Limb (tissue), 2 donors: ENCODE measurements at regions not wholly inside any gene's neighbourhood (a gene's known extent, or its start where the extent isn't known, plus 50 kb on each side); places are given as distances from the start of the nearest gene placed in this dataset.
A peak's percentile ranks its signal among the peaks of the same experiment; 100 is the strongest.

Experiments
- DNase-seq, 2 donors: peaks; one replicate each; pipeline ENCODE4 v3.0.0-alpha.2; 2016; ENCODE audit errors: extremely low spot score in 2 of 2

DNA sequence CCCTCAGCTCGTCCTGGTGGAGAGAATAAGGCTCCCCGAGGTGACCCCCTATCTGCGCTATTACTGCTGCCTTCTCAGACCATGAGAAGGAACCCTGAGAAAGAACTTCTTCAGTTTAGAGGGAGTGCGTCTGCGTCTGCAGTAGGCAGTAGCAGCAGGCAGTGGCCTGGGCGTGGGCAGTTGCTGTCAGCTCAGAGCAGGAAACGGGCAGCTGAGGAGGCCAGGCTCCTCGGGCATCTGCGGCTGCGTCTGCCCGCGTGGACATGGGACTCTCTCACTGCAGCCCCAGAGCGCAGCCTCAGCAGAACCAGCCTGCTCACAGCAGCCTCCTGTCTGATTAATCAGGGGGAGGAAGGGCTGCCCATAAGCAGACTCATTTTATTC lies 49.8 kb upstream of the FCN1 start:
- peak; percentile 11 to 29 for DNase-seq

DNA sequence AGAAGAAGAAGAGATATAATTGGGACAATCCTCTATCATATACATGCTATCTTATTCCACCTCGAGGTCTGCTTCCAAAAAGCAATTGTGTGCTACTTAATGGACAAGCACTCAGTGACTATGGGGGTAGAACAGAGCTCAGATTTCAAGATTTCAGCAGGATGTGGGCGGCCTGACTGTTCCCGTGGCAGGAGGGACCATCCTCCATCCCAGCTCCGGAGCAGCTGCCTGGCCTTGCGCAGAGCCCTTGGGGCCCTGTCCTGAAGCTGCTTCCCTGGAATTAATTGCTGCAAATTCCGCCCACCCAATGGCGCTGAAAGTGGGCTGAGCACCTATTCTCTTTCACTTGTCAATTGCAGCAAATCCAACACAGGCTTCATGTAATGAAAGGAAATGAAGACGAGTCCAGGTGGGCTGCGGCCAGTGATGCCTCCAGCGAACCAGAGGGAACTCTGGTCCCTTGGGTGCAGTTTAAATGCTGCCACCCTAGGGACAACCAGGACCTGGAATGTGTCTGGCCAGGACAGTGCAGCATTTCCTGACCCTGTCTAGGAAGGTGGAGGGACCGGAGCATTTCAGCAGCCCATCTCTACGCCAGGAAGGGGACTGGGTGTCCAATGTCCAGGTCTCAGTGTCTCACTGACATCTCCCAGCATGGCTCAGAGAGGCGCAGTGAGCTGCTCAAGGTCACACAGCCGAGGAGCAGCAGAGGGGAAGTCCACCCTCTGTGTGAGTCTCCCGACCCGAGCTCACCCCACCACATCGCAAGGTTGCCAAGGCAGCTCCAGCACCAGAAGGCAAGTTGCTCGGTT lies 50.5 kb upstream of the FCN1 start:
- DNase-seq: peak; percentile 52 to 65

GRCh38 chr9:134968823-134969090 lies 51.0 kb upstream of the FCN1 start:
- no peak for DNase-seq

DNA sequence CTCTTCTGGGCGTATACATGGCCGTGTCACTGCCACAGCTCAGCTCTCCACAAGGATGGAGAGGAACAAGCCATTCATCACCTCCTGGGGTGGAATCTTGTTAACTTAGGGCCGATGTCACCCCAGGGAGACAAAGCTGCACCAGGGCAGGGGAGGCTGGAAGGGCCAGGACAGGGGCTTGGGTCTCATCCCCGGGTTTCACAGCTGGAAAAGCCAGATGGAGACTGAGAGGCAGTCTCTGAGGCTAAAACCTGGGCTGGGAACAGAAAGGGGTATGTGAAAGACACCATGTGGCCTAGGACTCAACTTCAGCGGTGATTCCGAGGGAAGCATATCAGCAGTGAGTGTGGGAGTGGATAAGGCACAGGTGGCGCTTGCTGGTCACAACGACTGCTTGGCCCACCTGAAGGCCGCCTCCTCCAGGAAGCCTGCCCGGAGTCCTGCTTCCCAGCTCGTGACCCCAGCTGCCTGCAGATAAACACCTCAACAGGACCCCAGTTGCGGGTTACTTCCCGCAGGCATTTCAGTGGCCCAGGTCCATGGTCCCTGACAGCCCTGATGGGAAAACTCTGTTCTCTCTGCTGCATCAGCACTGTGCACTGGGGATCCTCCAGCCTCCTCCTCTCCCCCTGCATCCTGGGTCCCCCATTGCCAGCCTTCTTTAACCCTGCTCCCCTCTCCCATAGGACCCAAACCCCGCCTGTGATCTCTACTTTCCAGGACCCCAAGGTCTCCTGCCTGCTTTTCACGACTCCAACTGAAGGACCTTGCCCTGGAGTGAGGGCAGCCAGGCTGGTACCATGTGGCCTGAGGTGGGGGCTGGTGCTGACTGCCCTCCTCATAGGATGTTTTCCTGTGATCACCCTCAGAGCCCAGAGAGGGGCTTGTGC lies 51.7 kb upstream of the FCN1 start:
- DNase-seq: peak in 1 of 2 donors; percentile 17

GRCh38 chr9:134970198-134970597 lies 52.5 kb upstream of the FCN1 start:
- DNase-seq: no peak

DNA sequence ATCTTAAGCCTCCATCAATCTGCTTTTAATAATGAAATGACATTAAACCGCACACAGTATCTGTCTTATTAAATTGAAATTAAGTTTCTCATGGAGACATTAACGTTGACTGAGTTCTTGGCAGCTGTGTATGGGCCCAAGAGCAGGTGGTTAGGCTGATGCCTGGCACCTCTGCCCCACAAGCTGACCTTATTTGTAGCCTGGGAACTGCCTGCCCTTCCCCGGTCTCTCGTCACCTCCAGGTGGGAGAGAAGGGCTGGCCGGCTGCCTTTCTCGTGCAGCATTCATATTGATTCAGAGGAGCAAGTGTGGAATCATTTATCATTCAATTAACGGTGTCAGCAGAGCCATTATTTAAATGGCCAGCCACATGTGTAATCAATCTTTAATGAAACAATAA lies 53.0 kb upstream of the FCN1 start:
- DNase-seq: peak in 1 of 2 donors; percentile 17

DNA sequence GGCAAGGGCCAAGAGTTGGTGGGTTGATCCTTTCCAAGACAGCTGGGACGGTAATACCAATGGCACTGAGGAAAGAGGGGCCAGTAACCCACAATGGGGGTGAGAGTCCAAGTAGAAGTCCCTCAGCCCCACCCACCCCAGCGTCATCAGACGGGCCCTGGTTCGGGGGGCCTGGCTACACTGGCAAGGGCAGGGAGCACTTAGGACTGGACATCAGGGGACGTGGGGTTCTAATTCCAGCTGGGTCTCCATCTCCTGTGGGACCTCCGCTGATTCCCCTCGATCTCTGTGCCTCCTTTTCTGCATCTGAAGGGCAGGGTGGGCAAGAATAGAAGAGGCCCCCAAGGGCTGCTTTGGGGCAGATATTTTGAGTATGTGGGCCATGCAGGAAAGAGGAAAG lies 53.5 kb upstream of the FCN1 start:
- DNase-seq: peak in 1 of 2 donors; percentile 10

DNA sequence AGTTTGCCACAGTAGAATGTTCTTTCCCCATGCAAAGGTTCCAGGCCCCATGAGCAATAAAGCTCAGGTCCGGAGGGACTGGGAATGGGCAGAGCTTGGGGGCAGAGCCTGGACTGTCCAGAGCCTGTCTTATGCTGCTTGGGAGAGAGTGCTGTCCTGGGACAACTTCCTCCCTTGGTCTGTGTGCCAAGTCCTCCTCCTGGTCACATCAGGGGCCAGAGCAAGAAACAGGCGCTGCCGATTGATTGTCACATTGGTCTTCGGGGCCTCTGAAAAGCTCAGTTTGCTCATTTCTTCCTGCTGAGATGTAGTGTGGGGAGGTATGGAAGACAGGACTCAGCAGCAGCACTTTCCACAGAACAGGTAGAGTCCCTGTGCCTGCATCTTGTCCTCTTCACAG lies 54.0 kb upstream of the FCN1 start:
- DNase-seq: peak in 1 of 2 donors; percentile 8

DNA sequence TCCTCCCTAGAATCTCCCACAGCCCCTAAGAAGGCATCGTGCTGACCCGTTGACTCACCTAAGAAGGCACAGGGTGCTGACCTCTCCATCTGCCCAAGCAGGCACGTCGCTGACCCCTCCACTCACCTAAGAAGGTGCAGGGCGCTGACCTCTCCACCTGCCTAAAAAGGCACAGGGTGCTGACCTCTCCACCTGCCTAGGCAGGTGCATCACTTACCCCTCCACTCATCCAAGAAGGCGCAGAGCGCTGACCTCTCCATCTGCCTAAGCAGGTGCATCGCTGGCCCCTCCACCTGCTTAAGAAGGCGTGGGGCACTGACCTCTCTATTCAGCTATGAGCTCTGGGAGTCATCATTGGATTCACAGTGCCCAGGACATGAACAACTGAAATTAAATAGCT lies 54.4 kb upstream of the FCN1 start:
- peak in 1 of 2 donors; percentile 3 for DNase-seq

DNA sequence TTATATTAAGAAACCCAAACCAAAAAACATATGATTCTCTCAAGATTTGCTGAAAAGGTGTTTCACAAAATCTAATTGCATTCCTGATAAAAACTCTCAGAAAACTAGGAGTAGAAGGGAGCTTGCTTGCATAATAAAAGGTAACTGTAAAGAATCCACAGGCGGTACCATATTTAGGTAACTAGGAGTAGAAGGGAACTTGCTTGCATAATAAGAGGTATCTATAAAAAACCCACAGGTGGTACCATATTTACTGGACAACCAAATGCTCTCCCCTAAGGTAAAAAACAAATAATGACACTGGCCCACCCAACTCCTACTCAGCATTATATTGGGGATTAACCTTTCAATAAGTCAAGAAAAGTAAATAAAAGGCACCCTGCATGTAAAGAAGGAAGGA lies 57.5 kb upstream of the FCN1 start:
- no peak for DNase-seq

- no peak for DNase-seq
Measured at GRCh38 chr9:134976403-134976802, 58.7 kb upstream of the FCN1 start.

DNA sequence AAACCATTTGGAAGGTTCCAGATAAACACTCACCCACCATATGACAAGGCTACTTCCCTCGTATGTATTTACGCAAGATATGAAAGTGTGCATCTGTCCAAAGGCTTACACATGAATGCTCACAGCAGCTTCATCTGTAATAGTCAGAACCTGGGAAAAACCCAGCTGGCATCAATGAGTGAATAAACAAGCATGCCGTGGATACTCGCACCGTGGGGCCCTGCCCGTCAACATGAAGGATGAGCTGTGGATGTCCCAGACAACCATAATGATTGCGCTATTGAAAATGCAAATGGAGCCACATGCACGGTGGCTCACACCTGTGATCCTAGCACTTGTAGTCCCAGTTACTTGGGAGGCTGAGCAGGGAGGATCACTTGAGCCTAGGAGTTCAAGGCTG lies 60.6 kb upstream of the FCN1 start:
- peak in 1 of 2 donors; percentile 7 for DNase-seq

- no peak for DNase-seq
Measured at GRCh38 chr9:134980516-134980915, 62.8 kb upstream of the FCN1 start.

DNA sequence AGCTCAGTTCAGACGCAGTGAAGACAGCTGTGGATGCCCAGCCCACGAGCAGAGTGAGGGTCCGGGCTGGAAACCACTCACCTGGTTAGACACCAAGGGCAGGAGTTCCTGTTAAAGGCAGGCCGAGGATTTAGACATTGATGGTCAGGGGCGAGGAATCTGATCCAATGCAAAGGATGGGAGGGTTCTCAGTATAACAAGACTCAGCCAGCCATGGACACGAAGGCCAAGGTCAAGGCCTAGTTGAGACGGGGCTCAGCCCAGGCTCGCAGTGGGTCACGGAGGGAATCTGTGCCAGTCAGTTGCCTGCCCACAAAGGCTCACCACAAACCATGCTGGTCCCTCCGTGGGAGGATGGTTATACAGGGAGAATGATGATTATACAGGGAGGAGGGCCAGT lies 63.3 kb upstream of the FCN1 start:
- DNase-seq: no peak

- DNase-seq: peak in 1 of 2 donors; percentile 9
Measured at GRCh38 chr9:134981829-134982228, 64.1 kb upstream of the FCN1 start.

GRCh38 chr9:134982311-134982710 lies 64.6 kb upstream of the FCN1 start:
- peak in 1 of 2 donors; percentile 6 for DNase-seq

DNA sequence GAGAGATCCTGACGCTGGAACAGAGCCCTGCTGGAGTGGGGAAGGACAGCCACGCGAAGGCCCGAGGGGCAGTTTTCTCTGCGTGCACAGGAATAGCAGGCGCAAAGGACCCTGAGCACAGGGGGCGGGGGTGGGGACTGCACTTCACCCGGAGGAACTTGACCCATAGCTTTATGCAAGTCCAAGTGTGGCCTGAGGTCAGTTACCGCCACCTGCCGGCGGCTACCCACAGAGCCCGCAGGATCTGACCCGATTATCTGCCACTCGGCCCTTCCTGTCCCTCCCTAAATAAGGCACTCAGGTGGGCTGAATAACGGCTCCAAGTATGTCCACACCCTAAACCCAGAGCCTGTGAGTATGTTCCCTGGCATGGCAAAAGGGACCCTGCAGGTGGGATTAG lies 65.4 kb upstream of the FCN1 start:
- DNase-seq: peak in 1 of 2 donors; percentile 28

- peak in 1 of 2 donors; percentile 11 for DNase-seq
Measured at GRCh38 chr9:134983506-134984371, 66.0 kb upstream of the FCN1 start.

DNA sequence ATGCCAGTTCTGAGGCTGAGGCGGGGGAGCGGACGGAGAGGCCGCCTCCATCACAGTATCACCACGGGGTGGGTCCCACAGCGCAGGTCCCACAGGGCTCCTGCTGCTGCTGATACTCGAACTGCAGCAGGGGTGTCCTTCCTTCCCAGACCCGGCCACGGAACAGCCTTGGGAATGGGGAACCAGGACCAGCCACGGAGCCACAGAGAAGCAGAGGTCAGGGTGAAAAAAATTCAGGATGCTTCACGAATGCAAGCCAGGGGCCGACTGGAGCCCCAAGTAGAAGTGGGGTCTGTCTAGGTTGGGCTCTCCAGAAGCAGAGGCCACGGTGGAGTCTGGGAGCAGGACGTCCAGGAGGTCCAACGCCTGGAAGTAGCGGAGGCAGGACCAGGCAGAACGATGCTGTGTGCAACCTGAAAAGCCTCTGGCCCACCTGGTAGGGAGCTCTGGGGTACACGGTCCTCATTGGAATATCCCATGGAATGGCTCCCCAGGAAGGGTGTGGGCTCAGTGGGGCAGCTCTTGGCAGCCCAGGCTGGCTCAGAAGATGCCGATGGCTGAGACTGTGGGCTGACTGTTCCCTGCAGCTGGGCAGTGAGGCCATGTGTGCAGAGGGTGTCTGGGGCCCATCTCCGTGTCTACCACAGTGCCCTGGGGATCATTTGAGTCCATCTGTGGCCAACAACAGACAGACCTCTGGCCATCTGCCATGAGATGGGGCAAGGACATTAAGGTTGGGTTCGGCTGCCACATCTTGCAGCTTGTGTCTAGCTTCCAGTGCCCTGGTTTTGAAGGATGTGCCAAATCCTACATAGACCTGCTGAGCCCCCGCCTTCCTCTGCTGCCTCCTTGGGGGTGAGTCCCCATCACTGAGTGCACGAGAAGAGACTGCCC lies 66.9 kb upstream of the FCN1 start:
- DNase-seq: peak in 1 of 2 donors; percentile 6

DNA sequence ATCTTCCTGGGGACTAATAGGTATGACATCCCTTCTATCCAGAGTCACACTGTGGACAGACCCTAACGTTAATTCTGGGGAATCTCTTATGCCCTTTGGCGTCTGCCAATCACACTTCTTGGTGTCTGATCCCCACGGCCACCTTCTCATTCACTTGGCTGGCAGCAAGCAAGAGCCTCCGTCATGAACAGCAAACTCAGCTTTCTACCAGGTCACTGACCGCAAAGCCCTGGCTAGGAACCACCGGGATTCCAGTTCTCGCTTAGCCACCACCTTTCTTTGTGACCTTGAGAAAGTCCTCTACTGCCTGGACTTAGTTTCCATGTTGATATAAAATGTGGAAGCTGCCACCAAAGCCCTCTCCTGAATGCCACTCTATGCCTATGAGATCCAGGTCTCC lies 67.7 kb upstream of the FCN1 start:
- no peak for DNase-seq

DNA sequence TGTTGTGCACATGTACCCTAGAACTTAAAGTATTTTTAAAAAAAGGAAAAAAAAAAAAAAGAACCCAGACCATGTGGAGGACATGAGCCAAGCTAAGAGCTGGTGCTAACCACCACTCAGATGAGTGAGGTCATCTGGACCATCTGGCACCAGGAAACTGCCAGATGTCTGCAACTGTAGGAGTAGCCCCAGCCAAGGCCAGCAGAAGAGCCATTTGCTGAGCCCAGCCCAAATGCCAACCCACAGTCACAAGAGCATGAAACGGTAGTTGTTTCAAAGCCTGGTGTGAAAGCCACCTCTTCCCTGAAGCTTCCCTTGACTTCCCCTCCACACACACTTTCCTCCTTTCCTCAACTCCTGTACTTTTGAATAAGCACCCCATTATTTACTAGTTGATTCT lies 69.2 kb upstream of the FCN1 start:
- DNase-seq: no peak
